EL (cell line): ENCODE measurements at regions not wholly inside any gene's neighbourhood (a gene's known extent, or its start where the extent isn't known, plus 50 kb on each side); places are given as distances from the start of the nearest gene placed in this dataset.

Experiments
- DNase-seq: peaks from one replicate; pipeline ENCODE4 v3.0.0-alpha.2; 2016

- no peak for DNase-seq
These were observed 946.8 kb downstream of the OTOL1 start for GRCh38 chr3:162443376-162443775.

GRCh38 chr3:162468791-162469190 is 972.2 kb downstream of the OTOL1 start:
- no peak for DNase-seq

DNA sequence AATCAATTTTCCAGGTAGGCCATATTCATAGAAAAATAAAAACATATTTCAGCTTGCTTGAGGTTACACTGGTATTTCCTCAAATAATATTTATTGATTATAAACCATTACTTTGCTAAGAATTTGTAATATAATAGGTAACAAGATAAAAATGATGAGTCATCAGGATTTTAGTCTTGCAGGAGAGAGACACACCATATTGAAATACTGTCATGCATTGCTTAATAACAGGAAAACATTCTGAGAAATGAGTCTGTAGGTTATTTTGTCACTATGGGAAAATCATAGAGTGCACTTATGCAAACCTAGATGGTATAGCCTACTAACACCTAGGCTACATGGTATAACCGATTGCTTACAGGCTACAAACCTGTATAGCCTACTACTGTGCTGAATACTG is 990.5 kb downstream of the OTOL1 start:
- DNase-seq: no peak

DNA sequence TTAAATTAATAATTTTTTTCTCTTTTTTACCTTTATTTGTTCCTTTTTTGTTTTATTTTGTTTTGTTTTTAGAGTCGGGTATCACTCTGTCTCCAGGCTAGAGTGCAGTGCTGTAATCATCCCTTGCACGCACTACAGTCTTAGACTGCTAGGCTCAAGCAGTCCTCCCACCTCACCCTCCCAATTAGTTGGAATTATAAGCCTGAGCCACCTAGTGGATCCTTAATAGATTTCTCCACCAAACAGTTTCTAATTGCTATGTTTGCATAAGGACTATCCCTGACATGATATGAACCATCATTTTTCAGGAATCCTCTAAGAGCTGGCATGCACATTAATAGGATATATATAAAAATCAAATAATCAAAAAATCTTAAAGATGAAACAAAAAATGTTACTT is 993.2 kb downstream of the OTOL1 start:
- no peak for DNase-seq

- peak; percentile 43 for DNase-seq
These were observed 995.3 kb downstream of the OTOL1 start for GRCh38 chr3:162491952-162492351.

GRCh38 chr3:162492446-162493081 is 996.0 kb downstream of the OTOL1 start:
- DNase-seq: peak; percentile 85

DNA sequence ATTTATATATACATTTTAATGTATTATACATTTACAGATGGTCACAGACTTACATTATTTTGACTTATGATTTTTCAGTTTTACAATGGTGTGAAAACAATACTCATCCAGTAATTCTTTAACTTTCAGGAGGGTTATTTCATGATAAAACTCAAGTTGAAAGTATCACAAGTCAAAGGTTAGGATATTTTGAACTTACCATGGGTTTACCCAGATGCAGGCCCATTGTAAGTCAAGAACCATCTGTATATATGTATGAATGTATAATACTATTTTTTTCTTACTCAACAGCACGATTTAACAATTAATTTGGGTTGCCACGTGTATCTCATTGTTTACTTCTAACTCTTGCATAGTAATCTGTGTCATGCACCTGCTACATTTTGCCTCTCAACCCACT is 1002.0 kb downstream of the OTOL1 start:
- DNase-seq: no peak

- DNase-seq: peak; percentile 6
These were observed 1010.8 kb downstream of the OTOL1 start for GRCh38 chr3:162507397-162507796.

GRCh38 chr3:162512488-162512887 is 1015.9 kb downstream of the OTOL1 start:
- DNase-seq: no peak

GRCh38 chr3:162517110-162517509 is 1020.5 kb downstream of the OTOL1 start:
- no peak for DNase-seq

- no peak for DNase-seq
These were observed 1025.1 kb downstream of the OTOL1 start for GRCh38 chr3:162521669-162522068.

DNA sequence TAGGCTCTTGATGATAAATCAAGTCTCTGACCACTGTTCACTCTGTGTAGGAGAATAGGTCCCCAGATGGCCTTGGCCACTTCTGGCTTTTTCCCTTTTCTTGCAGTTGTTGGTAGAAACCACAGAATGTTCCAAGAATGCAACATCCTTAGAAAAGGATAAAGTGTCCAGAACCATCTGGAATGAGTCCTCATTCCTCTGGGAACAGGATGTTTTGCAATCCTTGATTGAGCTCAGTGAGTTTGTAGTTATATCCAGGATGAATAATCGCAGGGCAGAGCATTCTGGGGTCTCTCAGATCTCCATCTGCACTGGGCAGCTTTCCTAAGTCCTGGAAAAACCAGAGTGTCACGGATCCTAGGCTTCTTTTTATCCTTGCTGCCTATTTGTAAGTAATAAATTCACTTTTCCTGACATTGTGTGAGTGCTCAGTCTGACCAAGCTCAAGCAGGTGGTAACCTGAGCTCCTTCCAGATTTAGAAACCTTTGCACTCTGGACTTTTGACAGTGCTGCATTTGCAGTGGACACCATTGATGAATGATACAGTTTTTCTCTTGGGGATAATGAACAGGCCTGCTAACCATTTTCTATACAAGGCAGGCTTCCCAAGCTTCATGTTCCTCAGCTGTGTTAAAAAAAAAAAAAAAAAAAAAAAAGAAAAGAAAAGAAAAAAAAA is 1028.6 kb downstream of the OTOL1 start:
- DNase-seq: peak; percentile 91

- DNase-seq: no peak
These were observed 1029.2 kb downstream of the OTOL1 start for GRCh38 chr3:162525771-162526170.

DNA sequence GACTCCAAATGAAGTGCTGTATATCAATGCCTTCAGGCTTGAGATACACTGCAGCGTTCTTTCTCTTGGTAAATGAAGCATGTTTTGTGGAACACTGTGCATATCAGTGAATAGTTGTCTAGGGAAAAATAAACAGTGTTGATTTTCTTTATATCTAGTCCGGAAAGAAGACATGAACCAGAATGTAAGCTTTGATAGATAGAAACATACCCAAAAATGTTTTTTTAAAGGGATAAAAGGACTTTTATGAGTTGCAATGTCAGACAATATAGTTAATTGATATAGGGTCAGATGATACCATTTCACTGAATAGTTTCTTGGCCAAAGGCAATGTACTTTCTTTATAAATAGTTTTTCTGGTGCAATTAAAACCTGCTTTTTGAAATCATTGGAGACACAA is 1037.8 kb downstream of the OTOL1 start:
- DNase-seq: no peak

GRCh38 chr3:162538491-162538890 is 1041.9 kb downstream of the OTOL1 start:
- DNase-seq: no peak

GRCh38 chr3:162538906-162539305 is 1042.3 kb downstream of the OTOL1 start:
- DNase-seq: no peak

DNA sequence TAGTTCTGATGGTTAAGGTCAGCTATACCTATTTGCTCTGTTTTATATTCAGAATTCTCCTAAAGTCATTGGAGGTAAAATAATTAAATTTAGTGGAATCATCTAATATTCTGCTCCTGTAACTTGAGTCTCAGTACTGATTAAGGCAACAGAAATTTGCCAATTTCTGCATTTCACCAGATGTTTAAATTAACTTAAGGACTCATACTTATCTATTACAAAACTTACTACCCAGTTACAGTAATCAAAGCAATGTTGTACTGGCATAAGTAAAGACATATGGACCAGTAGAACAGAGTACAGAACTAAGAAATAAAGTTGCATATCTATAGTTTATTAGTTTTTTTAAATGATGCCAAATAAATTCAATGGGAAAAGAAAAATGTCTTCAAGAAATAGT is 1043.8 kb downstream of the OTOL1 start:
- no peak for DNase-seq

GRCh38 chr3:162541923-162542322 is 1045.3 kb downstream of the OTOL1 start:
- DNase-seq: no peak

DNA sequence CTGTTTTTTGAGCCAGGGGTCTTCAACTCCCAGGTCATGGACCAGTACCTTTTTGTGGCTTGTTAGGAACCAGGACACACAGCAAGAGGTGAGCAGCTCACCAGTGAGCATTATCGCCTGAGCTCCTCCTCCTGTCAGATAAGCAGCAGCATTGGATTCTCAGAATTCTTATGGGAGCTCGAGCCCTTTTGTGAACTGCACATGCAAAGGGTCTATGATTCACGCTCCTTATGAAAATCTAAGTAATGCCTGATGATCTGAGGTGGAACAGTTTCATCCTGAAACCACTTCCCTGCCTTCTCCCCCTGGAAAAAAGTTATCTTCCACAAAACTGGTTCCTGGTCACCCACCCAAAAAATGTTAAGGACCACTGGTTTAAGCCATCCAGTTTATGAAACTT is 1047.6 kb downstream of the OTOL1 start:
- DNase-seq: no peak

DNA sequence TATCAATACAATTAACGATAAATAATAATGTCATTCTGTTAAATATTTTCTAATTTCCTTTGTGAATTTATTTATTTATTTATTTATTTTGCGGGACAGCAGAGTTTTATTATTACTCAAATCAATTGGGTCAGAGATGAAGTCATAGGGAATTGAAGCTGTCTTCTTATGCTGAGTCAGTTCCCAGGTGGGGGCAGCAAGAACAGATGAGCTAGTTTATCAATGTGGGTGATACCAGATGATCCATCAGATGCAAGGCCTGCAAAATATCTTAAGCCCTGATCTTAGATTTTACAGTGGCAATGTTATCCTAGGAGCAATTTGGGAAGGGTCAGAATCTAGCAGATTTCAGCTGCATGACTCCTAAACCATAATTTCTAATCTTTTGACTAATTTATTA is 1050.3 kb downstream of the OTOL1 start:
- no peak for DNase-seq

GRCh38 chr3:162547321-162547720 is 1050.7 kb downstream of the OTOL1 start:
- no peak for DNase-seq

- DNase-seq: no peak
These were observed 1059.2 kb downstream of the OTOL1 start for GRCh38 chr3:162555761-162556160.

- DNase-seq: no peak
These were observed 1061.4 kb downstream of the OTOL1 start for GRCh38 chr3:162558016-162558415.

GRCh38 chr3:162568706-162569105 is 1072.1 kb downstream of the OTOL1 start:
- no peak for DNase-seq

DNA sequence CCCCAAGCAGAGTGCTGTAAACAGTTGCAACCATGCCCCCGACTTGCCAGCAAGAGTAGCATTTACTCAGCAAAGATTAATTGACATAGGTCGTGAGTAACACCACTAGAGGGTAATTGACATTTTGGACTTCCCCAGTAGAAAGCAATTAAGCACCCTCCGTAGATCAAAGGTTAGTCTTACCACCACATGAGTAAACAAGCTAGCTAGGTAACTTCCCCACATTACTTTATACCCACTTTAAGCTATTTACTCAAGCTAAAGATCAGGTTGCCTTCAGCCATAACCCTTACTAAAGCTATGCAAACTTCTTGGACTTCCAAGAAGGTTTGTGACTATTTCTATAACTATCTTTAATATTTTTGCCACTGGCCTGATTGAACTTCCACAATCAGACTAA is 1072.7 kb downstream of the OTOL1 start:
- DNase-seq: no peak
